IMR-90 (cell line): ENCODE measurements at regions not wholly inside any gene's neighbourhood (a gene's known extent, or its start where the extent isn't known, plus 50 kb on each side); places are given as distances from the start of the nearest gene placed in this dataset.

Source experiments
- ATAC-seq: fragments of 200-7000 bp; cut with Tn5 transposase; 2 replicates; pipeline ENCODE4 v1.9.1; 2020; ENCODE audit warnings: low read depth, mild to moderate bottlenecking, moderate library complexity
- BruUV-seq: library from RNA; stranded (reverse); fragments of 400-500 nt; replicated peaks from 2 replicates; lab custom pipeline; 2021; lab: Mats Ljungman, UMichigan
- CTCF ChIA-PET: fragments of 300-600 bp; formaldehyde crosslinking; extraction: SDS; loops from one replicate; lab custom pipeline; 2021; ENCODE audit warnings: antibody characterized with exemption; lab: Yijun Ruan, JAX
- POLR2A ChIA-PET: fragments of 300-600 bp; sonication (Branson Sonifier 250); formaldehyde crosslinking; loops from one replicate; lab custom pipeline; 2022; ENCODE audit warnings: antibody characterized with exemption; ENCODE audit not compliant: unreplicated experiment; lab: Charles Lee
- DNase-seq: peaks from one replicate; pipeline ENCODE4 v3.0.0; 2013
- H2AFZ ChIP-seq: replicated peaks from 2 replicates; pipeline ENCODE3; 2013; ENCODE audit warnings: low read length, mild to moderate bottlenecking; ENCODE audit not compliant: poor library complexity
- H2AK5ac ChIP-seq: 2 replicates; pipeline ENCODE4 v1.6.1; 2013; ENCODE audit warnings: low read depth, low read length, inconsistent platforms
- H2AK9ac ChIP-seq: replicated peaks from 2 replicates; pipeline ENCODE3; 2013; ENCODE audit warnings: mild to moderate bottlenecking, low read depth, low read length, moderate library complexity; ENCODE audit not compliant: poor library complexity
- H2BK120ac ChIP-seq: 2 replicates; pipeline ENCODE4 v1.6.1; 2013; ENCODE audit warnings: low read depth, low read length, inconsistent platforms
- H2BK15ac ChIP-seq: 3 replicates; pipeline ENCODE4 v1.6.1; 2013; ENCODE audit warnings: low read depth, low read length, inconsistent platforms
- H2BK20ac ChIP-seq: 2 replicates; pipeline ENCODE4 v1.6.1; 2013; ENCODE audit warnings: low read depth, mild to moderate bottlenecking, inconsistent platforms, low read length, moderate library complexity
- H2BK5ac ChIP-seq: 2 replicates; pipeline ENCODE4 v1.6.1; 2013; ENCODE audit warnings: mild to moderate bottlenecking, low read depth, low read length, inconsistent platforms; ENCODE audit not compliant: poor library complexity, severe bottlenecking
- H3K14ac ChIP-seq: replicated peaks from 2 replicates; pipeline ENCODE4 v1.6.1; 2013; ENCODE audit warnings: low read depth, low read length, inconsistent platforms
- H3K18ac ChIP-seq: 2 replicates; pipeline ENCODE4 v1.6.1; 2013; ENCODE audit warnings: low read depth, low read length, control low read depth
- H3K23ac ChIP-seq: 2 replicates; pipeline ENCODE4 v1.6.1; 2013; ENCODE audit warnings: low read depth, low read length, inconsistent platforms
- H3K27ac ChIP-seq: 2 replicates; pipeline ENCODE4 v1.5.1; 2013; ENCODE audit warnings: mild to moderate bottlenecking, control low read depth, low read length; ENCODE audit not compliant: insufficient read depth
- H3K27me3 ChIP-seq: 2 replicates; pipeline ENCODE4 v1.6.1; 2013; ENCODE audit warnings: low read length; ENCODE audit not compliant: control insufficient read depth, insufficient read depth
- H3K36me3 ChIP-seq: 2 replicates; pipeline ENCODE4 v1.6.1; 2013; ENCODE audit warnings: low read length, mixed read lengths; ENCODE audit not compliant: control insufficient read depth, insufficient read depth
- H3K4ac ChIP-seq: 2 replicates; pipeline ENCODE4 v1.6.1; 2013; ENCODE audit warnings: low read depth, low read length, inconsistent platforms
- H3K4me1 ChIP-seq: 2 replicates; pipeline ENCODE4 v1.6.1; 2013; ENCODE audit warnings: low read length, mixed read lengths; ENCODE audit not compliant: control insufficient read depth, insufficient read depth
- H3K4me2 ChIP-seq: 2 replicates; pipeline ENCODE4 v1.6.1; 2013; ENCODE audit warnings: low read depth, mild to moderate bottlenecking, control low read depth, low read length, moderate library complexity
- H3K4me3 ChIP-seq: 2 replicates; pipeline ENCODE4 v1.5.1; 2013; ENCODE audit warnings: low read depth, mild to moderate bottlenecking, control low read depth, low read length, moderate library complexity; ENCODE audit not compliant: insufficient read depth
- H3K56ac ChIP-seq: 2 replicates; pipeline ENCODE4 v1.6.1; 2013; ENCODE audit warnings: low read length, inconsistent platforms; ENCODE audit not compliant: insufficient read depth; ENCODE audit errors: extremely low read depth
- H3K79me1 ChIP-seq, 2 experiments: 2 replicates each; pipeline ENCODE4 v1.6.1; 2013; ENCODE audit warnings: low read length in 2 of 2, inconsistent platforms in 1 of 2, low read depth in 1 of 2
- H3K9ac ChIP-seq: 2 replicates; pipeline ENCODE4 v1.6.1; 2013; ENCODE audit warnings: low read depth, low read length, control low read depth
- H3K9me1 ChIP-seq: 2 replicates; pipeline ENCODE4 v1.6.1; 2013; ENCODE audit warnings: low read length, inconsistent platforms; ENCODE audit not compliant: insufficient read depth
- H3K9me3 ChIP-seq: 2 replicates; pipeline ENCODE4 v1.6.1; 2013; ENCODE audit warnings: low read length; ENCODE audit not compliant: control insufficient read depth, insufficient read depth
- H4K20me1 ChIP-seq: 2 replicates; pipeline ENCODE4 v1.6.1; 2013; ENCODE audit warnings: low read length, inconsistent platforms; ENCODE audit not compliant: insufficient read depth
- H4K5ac ChIP-seq: 2 replicates; pipeline ENCODE4 v1.6.1; 2013; ENCODE audit warnings: mild to moderate bottlenecking, low read depth, low read length, control low read depth
- H4K8ac ChIP-seq, 2 experiments: 2 replicates each; pipeline ENCODE4 v1.6.1; 2013; ENCODE audit warnings: low read depth in 2 of 2, low read length in 2 of 2, control low read depth in 1 of 2, inconsistent platforms in 1 of 2
- H4K91ac ChIP-seq: 2 replicates; pipeline ENCODE4 v1.6.1; 2013; ENCODE audit warnings: low read depth, low read length, inconsistent platforms; ENCODE audit not compliant: insufficient read depth
- BHLHE40 ChIP-seq: fragments of 150-350 bp; IDR thresholded peaks from 2 replicates; pipeline ENCODE4 v1.6.1; 2016; ENCODE audit warnings: mild to moderate bottlenecking, low read depth, low read length
- CEBPB ChIP-seq: IDR thresholded peaks from 2 replicates; pipeline ENCODE4 v1.6.1; 2012; ENCODE audit warnings: low read depth, low read length, improper control_type of control experiment
- FOS ChIP-seq: fragments of 150-350 bp; IDR thresholded peaks from 2 replicates; pipeline ENCODE4 v1.6.1; 2016; ENCODE audit warnings: low read depth, low read length
- NFE2L2 ChIP-seq: fragments of 150-350 bp; IDR thresholded peaks from 2 replicates; pipeline ENCODE4 v1.6.1; 2016; ENCODE audit warnings: low read depth, mild to moderate bottlenecking, low read length
- RAD21 ChIP-seq: IDR thresholded peaks from 2 replicates; pipeline ENCODE4 v1.6.1; 2012; ENCODE audit warnings: low read length, improper control_type of control experiment
- RCOR1 ChIP-seq: IDR thresholded peaks from 2 replicates; pipeline ENCODE4 v1.6.1; 2012; ENCODE audit warnings: mild to moderate bottlenecking, low read length, improper control_type of control experiment; ENCODE audit not compliant: insufficient replicate concordance
- SMC3 ChIP-seq: fragments of 150-350 bp; IDR thresholded peaks from 2 replicates; pipeline ENCODE4 v1.6.1; 2016; ENCODE audit warnings: low read depth, mild to moderate bottlenecking, antibody characterized with exemption, low read length, moderate library complexity
- USF2 ChIP-seq: fragments of 150-350 bp; IDR thresholded peaks from 2 replicates; pipeline ENCODE4 v1.6.1; 2017; ENCODE audit warnings: mild to moderate bottlenecking, antibody characterized with exemption, low read length, low read depth
- WGBS, 2 experiments: methylation state at CpG; one replicate each; pipeline versions ENCODE4 v1.1.5 to v1.1.7; 2013; ENCODE audit warnings: missing lambda C conversion rate in 2 of 2; ENCODE audit not compliant: insufficient read length in 1 of 2; ENCODE audit errors: extremely low coverage in 2 of 2; 5-methylcytosine and 5-hydroxymethylcytosine counted together
- dilution Hi-C: fragments of 300-500 bp; cut with HindIII; formaldehyde crosslinking; loops from one replicate; pipeline ENCODE4 v1.14.3; 2018; ENCODE audit warnings: low sequenced_read_pairs; ENCODE audit not compliant: unreplicated experiment
- in situ Hi-C: fragments of 300-500 bp; cut with MboI; formaldehyde crosslinking; loops from 3 replicates; pipeline ENCODE4 v1.14.3; 2019; ENCODE audit warnings: low sequenced_read_pairs, inconsistent platforms, mixed read lengths
- intact Hi-C: fragments of 100-400 bp; cut with micrococcal nuclease; formaldehyde crosslinking; loops from 2 replicates; pipeline ENCODE4 v1.10.0; 2022

DNA sequence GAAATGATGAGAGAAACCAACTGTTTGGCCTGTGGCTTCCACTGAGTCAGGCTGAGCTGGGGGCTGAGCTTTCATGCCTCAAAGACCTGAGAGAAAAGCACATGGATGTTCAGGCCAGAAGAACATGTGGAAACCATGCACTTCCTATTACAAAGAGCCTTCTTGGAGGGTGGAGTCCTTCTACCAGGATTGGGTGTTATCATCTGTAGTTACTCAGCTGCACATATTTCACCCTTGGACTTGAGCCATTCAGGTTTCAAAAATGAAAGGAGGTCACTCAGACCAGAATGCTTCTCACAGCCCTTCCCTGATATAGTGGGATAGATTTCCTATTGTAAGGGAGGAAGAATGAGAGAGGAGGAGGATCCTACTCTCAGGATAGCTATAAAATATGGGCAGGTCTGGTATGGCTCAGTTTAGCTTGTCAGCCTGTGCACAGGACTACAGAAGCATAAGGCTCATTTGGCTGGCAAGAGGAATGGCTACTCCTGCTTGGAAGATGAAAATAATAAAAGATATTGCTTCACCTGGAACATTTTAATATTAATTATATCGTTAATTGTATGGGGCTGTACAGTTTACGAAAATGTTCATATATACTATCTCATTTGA, 173.6 kb upstream of the TMC3 start:
- Histone ChIP-seq H2BK20ac (no peak overlapping the region), H3K79me1 (no peaks in the 10 kb centered on the region), H3K14ac (no peak overlapping the region), H3K18ac (no peak overlapping the region), H2AK9ac (no peak overlapping the region), H3K9me3 (no peaks in the 10 kb centered on the region), H3K4me2 (no peak overlapping the region), H3K4me3 (no peak overlapping the region), H3K4me1 (no peaks in the 10 kb centered on the region), H3K27ac (no peak overlapping the region), H4K5ac (no peak overlapping the region), H3K9me1 (no peaks in the 10 kb centered on the region), H3K36me3 (no peaks in the 10 kb centered on the region), H3K27me3 (peaks cover 5% of the 10 kb centered on the region; the same call in 1 of the 2 replicates), H2BK15ac (no peak overlapping the region), H2AFZ (no peak overlapping the region), H3K56ac (no peak overlapping the region), H3K4ac (no peak overlapping the region), H4K91ac (no peak overlapping the region), H2BK120ac (no peak overlapping the region), H3K9ac (no peak overlapping the region), H2BK5ac (no peak overlapping the region), H4K20me1 (no peaks in the 10 kb centered on the region), H2AK5ac (no peak overlapping the region), H4K8ac (no peak overlapping the region), H3K23ac (no peak overlapping the region)
- POLR2A ChIA-PET = no interaction called here
- BruUV-seq = no TSS peak
- intact Hi-C loops (no loop called here), dilution Hi-C loops (no loop called here), in situ Hi-C loops (no loop called here)
- DNase-seq = no peak
- no peak for ATAC-seq
- WGBS, 2 experiments = no CpG with 5 or more reads among the region's 2 CpGs
- CTCF ChIA-PET = no interaction called here
- TF ChIP-seq BHLHE40 (no peak), RCOR1 (no peak), NFE2L2 (no peak), CEBPB (no peak), FOS (no peak), SMC3 (no peak), USF2 (no peak), RAD21 (no peak)
